K562 (cell line): ENCODE measurements at regions not wholly inside any gene's neighbourhood (a gene's known extent, or its start where the extent isn't known, plus 50 kb on each side); places are given as distances from the start of the nearest gene placed in this dataset.
"Not testable (repeated sequence)": the region's sequence is repeated elsewhere in the genome, so short reads cannot be mapped to it uniquely, and the experiment has no call there.

Experiments
- ATAC-seq: fragments of 200-7000 bp; cut with Tn5 transposase; 3 replicates; pipeline ENCODE4 v1.9.1; 2020; ENCODE audit warnings: moderate library complexity
- BruUV-seq: library from RNA; stranded (reverse); fragments of 400-500 nt; replicated peaks from 2 replicates; lab custom pipeline; 2021; lab: Mats Ljungman, UMichigan
- CTCF ChIA-PET: fragments of 300-600 bp; formaldehyde crosslinking; extraction: SDS; loops from one replicate; lab custom pipeline; 2021; ENCODE audit warnings: low intra/inter-chr PET ratio; lab: Yijun Ruan, JAX
- POLR2A ChIA-PET: fragments of 300-600, 350-650 bp; sonication (Branson Sonifier 250); formaldehyde crosslinking; extraction: SDS; loops from one replicate; lab custom pipeline; 2021; ENCODE audit warnings: antibody characterized with exemption, inconsistent platforms; lab: Yijun Ruan, JAX
- DNase-seq, 4 experiments: peaks; one replicate each; pipeline versions ENCODE4 v3.0.0 to v3.0.0-alpha.2; 2011 to 2018; ENCODE audit warnings: low spot score in 3 of 4, mixed read lengths in 3 of 4; ENCODE audit errors: extremely low read depth in 1 of 4
- FAIRE-seq: peaks from 2 replicates; lab custom pipeline; 2011; peaks lifted over from hg19 to GRCh38; lab: Jason Lieb, UNC
- H2AFZ ChIP-seq: 2 replicates; pipeline ENCODE4 v1.6.0; 2011; ENCODE audit warnings: low read depth, low read length, control low read depth, inconsistent platforms
- H3K27ac ChIP-seq: fragments of 200-600 bp; 3 replicates; pipeline ENCODE4 v1.8.0; 2011; ENCODE audit warnings: low read depth, mild to moderate bottlenecking, control low read depth, inconsistent platforms, low read length, moderate library complexity, mixed read lengths; ENCODE audit errors: extremely low read depth
- H3K27me3 ChIP-seq, 2 experiments: fragments of 300-600 bp in 1 of 2; 2 replicates in 1 of 2; 3 replicates in 1 of 2; pipeline versions ENCODE4 v1.6.0 to v1.8.0; 2011; ENCODE audit warnings: inconsistent platforms in 2 of 2, low read length in 2 of 2, mild to moderate bottlenecking in 1 of 2, mixed read lengths in 1 of 2, moderate library complexity in 1 of 2; ENCODE audit not compliant: control insufficient read depth in 2 of 2, insufficient read depth in 2 of 2
- H3K36me3 ChIP-seq: fragments of 300-600 bp; 3 replicates; pipeline ENCODE4 v1.8.0; 2011; ENCODE audit warnings: mild to moderate bottlenecking, low read length, inconsistent platforms; ENCODE audit not compliant: control insufficient read depth, insufficient read depth
- H3K4me1 ChIP-seq, 2 experiments: fragments of 200-600 bp in 1 of 2; replicated peaks in 1 of 2; 2 replicates in 1 of 2; 3 replicates in 1 of 2; pipeline versions ENCODE4 v1.5.1 to v1.8.0; 2011; ENCODE audit warnings: inconsistent platforms in 2 of 2, low read length in 2 of 2, mild to moderate bottlenecking in 1 of 2, mixed read lengths in 1 of 2, moderate library complexity in 1 of 2; ENCODE audit not compliant: control insufficient read depth in 2 of 2, insufficient read depth in 2 of 2
- H3K4me2 ChIP-seq: 2 replicates; pipeline ENCODE4 v1.6.1; 2011; ENCODE audit warnings: low read length, control low read depth, inconsistent platforms, mixed read lengths; ENCODE audit not compliant: insufficient read depth
- H3K4me3 ChIP-seq: fragments of 200-600 bp; sonication (generic), shearing (Covaris generic); 2 replicates; pipeline ENCODE4 v1.5.1; 2016; ENCODE audit warnings: control low read depth, inconsistent platforms
- H3K79me2 ChIP-seq: fragments of 200-600 bp; 3 replicates; pipeline ENCODE4 v1.8.0; 2011; ENCODE audit warnings: low read length, inconsistent platforms; ENCODE audit not compliant: control insufficient read depth, insufficient read depth
- H3K9ac ChIP-seq, 2 experiments: 2 replicates each; pipeline versions ENCODE4 v1.6.0 to v1.6.1; 2011; ENCODE audit warnings: low read depth in 2 of 2, low read length in 2 of 2, control low read depth in 1 of 2, inconsistent platforms in 1 of 2, mild to moderate bottlenecking in 1 of 2, mixed read lengths in 1 of 2; ENCODE audit not compliant: insufficient read depth in 1 of 2
- H3K9me1 ChIP-seq: one replicate; pipeline ENCODE4 v1.6.0; 2011; ENCODE audit warnings: inconsistent platforms, mild to moderate bottlenecking, low read length, moderate library complexity; ENCODE audit not compliant: control insufficient read depth, insufficient read depth
- H3K9me3 ChIP-seq: replicated peaks from 2 replicates; pipeline ENCODE4 v1.5.1; 2011; ENCODE audit warnings: low read depth, low read length, inconsistent platforms; ENCODE audit not compliant: control insufficient read depth, insufficient read depth
- H4K20me1 ChIP-seq: replicated peaks from 2 replicates; pipeline ENCODE4 v1.6.1; 2011; ENCODE audit warnings: low read length, inconsistent platforms, mixed read lengths; ENCODE audit not compliant: control insufficient read depth, insufficient read depth
- CBX5 ChIP-seq: IDR thresholded peaks from 2 replicates; pipeline ENCODE4 v1.6.1; 2014; ENCODE audit warnings: low read depth, borderline replicate concordance
- ZFPM2 ChIP-seq: fragments of 250-450 bp; sonication (Bioruptor Pico); IDR thresholded peaks from 2 replicates; pipeline ENCODE4 v1.5.1; 2022; ENCODE audit warnings: mild to moderate bottlenecking
- WGBS: fragments of 100-300 bp; shearing (Covaris generic); methylation state at CpG from one replicate; pipeline ENCODE4 v1.1.6; 2016; ENCODE audit warnings: low coverage, mixed read lengths; ENCODE audit not compliant: insufficient coverage; ENCODE audit errors: missing lambda C conversion rate; 5-methylcytosine and 5-hydroxymethylcytosine counted together
- in situ Hi-C: fragments of 300-500 bp; cut with MboI; formaldehyde crosslinking; loops from 4 replicates; pipeline ENCODE4 v1.15.0; 2018; ENCODE audit warnings: inconsistent platforms, mixed read lengths
- intact Hi-C: fragments of 100-400 bp; cut with micrococcal nuclease; formaldehyde crosslinking; loops from 2 replicates; pipeline ENCODE4 v1.14.2; 2022

DNA sequence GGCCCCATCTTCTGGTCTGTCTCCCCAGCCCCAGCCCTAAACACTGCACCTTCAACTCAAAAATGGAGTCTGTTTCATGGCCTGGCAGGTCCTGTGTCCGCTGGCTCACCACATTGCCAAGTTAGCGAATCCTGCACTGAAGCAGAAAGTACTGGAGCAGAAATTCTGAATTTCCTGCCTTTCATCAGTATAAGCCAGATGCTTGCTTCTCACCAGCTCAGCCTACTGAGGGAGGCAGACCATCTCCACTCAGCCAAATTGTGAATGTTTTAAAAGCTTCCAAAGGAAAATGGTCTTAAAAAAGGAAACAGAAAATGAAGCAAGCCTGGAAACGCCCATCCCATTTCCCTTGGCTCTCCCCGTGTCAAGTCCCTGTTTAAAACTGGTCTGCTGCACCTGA lies 157.8 kb downstream of the C1D start:
- Histone ChIP-seq H3K27me3 (peaks cover 0 to 6% of the 10 kb centered on the region in 2 experiments; a peak in 1 of 5 replicates), H4K20me1 (no peaks in the 10 kb centered on the region; the same call in 1 of the 2 replicates), H3K4me1 (no peaks in the 10 kb centered on the region), H3K4me2 (no peak overlapping the region), H3K4me3 (no peak overlapping the region), H3K27ac (no peak overlapping the region), H3K9ac (no peak overlapping the region), H3K9me3 (no peaks in the 10 kb centered on the region), H3K79me2 (no peaks in the 10 kb centered on the region), H3K36me3 (no peaks in the 10 kb centered on the region), H2AFZ (no peak overlapping the region), H3K9me1 (no peaks in the 10 kb centered on the region)
- TF ChIP-seq ZFPM2 (CRISPR knock-in tag) = no peak
- TF ChIP-seq CBX5 = no peak
- intact Hi-C loops (no loop called here), in situ Hi-C loops (no loop called here)
- BruUV-seq = no TSS peak
- no peak for FAIRE-seq
- no peak for ATAC-seq
- DNase-seq = no peak
- POLR2A ChIA-PET = no interaction called here
- 0% methylated on average over 4 of the region's 4 CpGs for WGBS
- CTCF ChIA-PET = no interaction called here

DNA sequence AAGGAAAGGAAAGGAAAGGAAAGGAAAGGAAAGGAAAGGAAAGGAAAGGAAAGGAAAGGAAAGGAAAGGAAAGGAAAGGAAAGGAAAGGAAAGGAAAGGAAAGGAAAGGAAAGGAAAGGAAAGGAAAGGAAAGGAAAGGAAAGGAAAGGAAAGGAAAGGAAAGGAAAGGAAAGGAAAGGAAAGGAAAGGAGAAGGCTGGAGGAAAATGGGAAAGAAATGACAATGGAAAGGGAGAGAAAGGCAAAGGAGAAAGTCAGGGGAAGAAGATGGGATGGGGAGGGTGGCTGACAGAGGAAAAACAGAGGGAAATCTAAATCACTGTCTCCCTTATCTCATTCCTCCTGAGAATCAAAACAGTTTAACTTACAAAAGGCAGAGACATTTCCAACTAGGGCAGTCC lies 156.3 kb downstream of the C1D start:
- H3K4me1 ChIP-seq, H3K27ac ChIP-seq, BruUV-seq, H3K36me3 ChIP-seq, H3K9me1 ChIP-seq, intact Hi-C loops, ATAC-seq, in situ Hi-C loops, H3K27me3 ChIP-seq, POLR2A ChIA-PET, H3K79me2 ChIP-seq, H3K4me3 ChIP-seq, H2AFZ ChIP-seq, H3K4me2 ChIP-seq, H4K20me1 ChIP-seq, H3K9me3 ChIP-seq, DNase-seq, H3K9ac ChIP-seq, FAIRE-seq, CTCF ChIA-PET: not testable (repeated sequence)
